OCI-LY1 (cell line): ENCODE measurements at regions not wholly inside any gene's neighbourhood (a gene's known extent, or its start where the extent isn't known, plus 50 kb on each side); places are given as distances from the start of the nearest gene placed in this dataset.

Source experiments
- H2AFZ ChIP-seq: fragments of 200-600 bp; sonication (generic), shearing (Covaris generic); 2 replicates; pipeline ENCODE4 v1.6.0; 2014; ENCODE audit warnings: antibody characterized with exemption, mild to moderate bottlenecking, low read length
- H3F3A ChIP-seq: fragments of 200-600 bp; sonication (generic), shearing (Covaris generic); 2 replicates; pipeline ENCODE4 v1.6.0; 2014; ENCODE audit warnings: mild to moderate bottlenecking, antibody characterized with exemption, low read length, moderate library complexity; ENCODE audit not compliant: insufficient read depth
- H3K27ac ChIP-seq: fragments of 200-600 bp; sonication (generic); 2 replicates; pipeline ENCODE4 v1.5.1; 2014; ENCODE audit warnings: low read length, mixed run types, mild to moderate bottlenecking, low read depth; ENCODE audit not compliant: poor library complexity, severe bottlenecking
- H3K27me3 ChIP-seq: fragments of 200-600 bp; sonication (generic); 2 replicates; pipeline ENCODE4 v1.6.0; 2014; ENCODE audit warnings: antibody characterized with exemption, mild to moderate bottlenecking, low read length, moderate library complexity; ENCODE audit not compliant: insufficient read depth
- H3K36me3 ChIP-seq: fragments of 200-600 bp; sonication (generic); 2 replicates; pipeline ENCODE4 v1.6.1; 2014; ENCODE audit warnings: mild to moderate bottlenecking, antibody characterized with exemption, low read length, moderate library complexity, mixed read lengths; ENCODE audit not compliant: insufficient read depth
- H3K4me1 ChIP-seq: fragments of 200-600 bp; sonication (generic); 2 replicates; pipeline ENCODE4 v1.5.1; 2014; ENCODE audit warnings: mild to moderate bottlenecking, low read length, moderate library complexity; ENCODE audit not compliant: insufficient read depth, severe bottlenecking
- H3K4me2 ChIP-seq: fragments of 200-600 bp; sonication (generic), shearing (Covaris generic); 2 replicates; pipeline ENCODE4 v1.6.1; 2014; ENCODE audit warnings: low read length
- H3K4me3 ChIP-seq: fragments of 200-600 bp; sonication (generic); 2 replicates; pipeline ENCODE4 v1.5.1; 2014; ENCODE audit warnings: low read length, low read depth, mild to moderate bottlenecking, mixed read lengths; ENCODE audit not compliant: poor library complexity, severe bottlenecking
- H3K79me2 ChIP-seq: fragments of 200-600 bp; shearing (Covaris generic); 2 replicates; pipeline ENCODE4 v1.6.1; 2016; ENCODE audit warnings: mixed run types, low read length, mixed read lengths; ENCODE audit not compliant: insufficient read depth
- H3K9ac ChIP-seq: fragments of 200-600 bp; sonication (generic), shearing (Covaris generic); 2 replicates; pipeline ENCODE4 v1.6.1; 2014; ENCODE audit warnings: mild to moderate bottlenecking, low read length, mixed read lengths
- H3K9me2 ChIP-seq: fragments of 200-600 bp; sonication (generic), shearing (Covaris generic); 2 replicates; pipeline ENCODE4 v1.6.1; 2014; ENCODE audit warnings: low read depth, mild to moderate bottlenecking, low read length, mixed read lengths
- H3K9me3 ChIP-seq: fragments of 200-600 bp; shearing (Covaris generic); 2 replicates; pipeline ENCODE4 v1.6.1; 2014; ENCODE audit warnings: low read length, mixed read lengths
- H4K20me1 ChIP-seq: fragments of 200-600 bp; sonication (generic), shearing (Covaris generic); 2 replicates; pipeline ENCODE4 v1.6.0; 2016; ENCODE audit warnings: mild to moderate bottlenecking, low read length; ENCODE audit not compliant: insufficient read depth
- EZH2 ChIP-seq: fragments of 200-600 bp; sonication (generic), shearing (Covaris generic); IDR thresholded peaks from 2 replicates; pipeline ENCODE4 v1.8.0; 2017; ENCODE audit warnings: borderline replicate concordance, mixed run types, mild to moderate bottlenecking, antibody characterized with exemption, low read length, moderate library complexity, mixed read lengths
- TF ChIP-seq, protein P1 (sequence below): fragments of 200-600 bp; sonication (generic), shearing (Covaris generic); IDR thresholded peaks from 2 replicates; pipeline ENCODE4 v1.5.1; 2017; ENCODE audit warnings: mild to moderate bottlenecking, antibody characterized with exemption, low read length, moderate library complexity, mixed read lengths

DNA sequence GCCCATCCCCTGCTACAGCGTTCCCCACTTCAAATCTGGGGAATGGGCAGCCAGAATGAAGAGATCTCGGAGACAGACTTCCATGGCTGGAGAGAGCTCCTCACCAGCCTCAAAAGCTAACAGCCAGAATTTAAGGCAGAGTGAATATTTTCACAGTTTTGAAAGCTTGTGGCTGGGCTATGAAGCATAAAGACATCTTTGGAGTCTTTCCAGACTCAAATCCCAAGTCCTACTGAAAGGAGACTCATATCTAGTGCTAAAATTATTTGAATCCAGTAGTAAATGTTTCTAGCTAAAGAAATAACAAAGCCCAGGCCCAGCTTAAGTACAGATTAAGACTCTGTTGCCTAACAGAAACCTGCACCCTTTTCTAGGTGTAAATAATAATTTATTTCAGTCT is 628.4 kb upstream of the ALCAM start:
- Histone ChIP-seq H3K4me2 (no peak overlapping the region), H3K79me2 (no peaks in the 10 kb centered on the region), H2AFZ (no peak overlapping the region), H3K9ac (no peak overlapping the region), H3K9me3 (no peaks in the 10 kb centered on the region), H4K20me1 (no peaks in the 10 kb centered on the region), H3K36me3 (no peaks in the 10 kb centered on the region), H3K9me2 (no peaks in the 10 kb centered on the region), H3K4me3 (no peak overlapping the region), H3F3A (no peaks in the 10 kb centered on the region), H3K27me3 (no peaks in the 10 kb centered on the region), H3K27ac (no peak overlapping the region), H3K4me1 (no peaks in the 10 kb centered on the region)
- TF ChIP-seq, protein P1, sequence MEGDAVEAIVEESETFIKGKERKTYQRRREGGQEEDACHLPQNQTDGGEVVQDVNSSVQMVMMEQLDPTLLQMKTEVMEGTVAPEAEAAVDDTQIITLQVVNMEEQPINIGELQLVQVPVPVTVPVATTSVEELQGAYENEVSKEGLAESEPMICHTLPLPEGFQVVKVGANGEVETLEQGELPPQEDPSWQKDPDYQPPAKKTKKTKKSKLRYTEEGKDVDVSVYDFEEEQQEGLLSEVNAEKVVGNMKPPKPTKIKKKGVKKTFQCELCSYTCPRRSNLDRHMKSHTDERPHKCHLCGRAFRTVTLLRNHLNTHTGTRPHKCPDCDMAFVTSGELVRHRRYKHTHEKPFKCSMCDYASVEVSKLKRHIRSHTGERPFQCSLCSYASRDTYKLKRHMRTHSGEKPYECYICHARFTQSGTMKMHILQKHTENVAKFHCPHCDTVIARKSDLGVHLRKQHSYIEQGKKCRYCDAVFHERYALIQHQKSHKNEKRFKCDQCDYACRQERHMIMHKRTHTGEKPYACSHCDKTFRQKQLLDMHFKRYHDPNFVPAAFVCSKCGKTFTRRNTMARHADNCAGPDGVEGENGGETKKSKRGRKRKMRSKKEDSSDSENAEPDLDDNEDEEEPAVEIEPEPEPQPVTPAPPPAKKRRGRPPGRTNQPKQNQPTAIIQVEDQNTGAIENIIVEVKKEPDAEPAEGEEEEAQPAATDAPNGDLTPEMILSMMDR, result no peak

DNA sequence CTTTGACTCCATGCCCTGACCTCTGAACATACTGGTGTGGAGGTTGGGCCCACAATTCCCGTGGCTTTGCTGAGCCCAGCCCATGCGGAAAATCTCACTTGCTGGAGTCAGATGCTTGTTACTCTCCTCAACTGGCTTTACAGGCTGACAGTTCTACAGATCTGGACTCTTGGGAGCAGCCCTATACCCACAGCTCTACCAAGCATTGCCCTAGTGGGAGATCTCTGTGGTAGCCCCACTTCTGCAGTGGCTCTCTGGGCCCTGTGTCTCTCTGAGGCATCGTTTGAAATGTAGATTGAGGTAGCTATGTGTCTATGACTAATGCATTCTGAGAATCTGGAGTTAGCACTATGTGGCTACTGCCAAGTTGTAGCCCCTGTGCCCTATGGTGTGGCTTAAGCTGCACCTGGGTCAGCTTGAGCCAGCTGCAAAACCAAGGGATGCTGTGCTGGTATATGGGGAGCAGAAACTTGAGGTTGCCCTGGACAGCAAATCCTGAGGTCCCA is 625.8 kb upstream of the ALCAM start:
- no peak overlapping the region for H3K27ac ChIP-seq
- H3K4me2 ChIP-seq, result no peak overlapping the region
- no peaks in the 10 kb centered on the region for H3F3A ChIP-seq
- H3K36me3 ChIP-seq, result no peaks in the 10 kb centered on the region
- H3K27me3 ChIP-seq, result no peaks in the 10 kb centered on the region
- H3K9me2 ChIP-seq, result no peaks in the 10 kb centered on the region
- no peaks in the 10 kb centered on the region for H3K4me1 ChIP-seq
- H3K9me3 ChIP-seq, result no peaks in the 10 kb centered on the region
- no peak overlapping the region for H2AFZ ChIP-seq
- no peaks in the 10 kb centered on the region for H3K79me2 ChIP-seq
- no peak overlapping the region for H3K9ac ChIP-seq
- H4K20me1 ChIP-seq, result no peaks in the 10 kb centered on the region
- no peak for TF ChIP-seq EZH2
- TF ChIP-seq, protein P1, result no peak
- H3K4me3 ChIP-seq, result no peak overlapping the region

DNA sequence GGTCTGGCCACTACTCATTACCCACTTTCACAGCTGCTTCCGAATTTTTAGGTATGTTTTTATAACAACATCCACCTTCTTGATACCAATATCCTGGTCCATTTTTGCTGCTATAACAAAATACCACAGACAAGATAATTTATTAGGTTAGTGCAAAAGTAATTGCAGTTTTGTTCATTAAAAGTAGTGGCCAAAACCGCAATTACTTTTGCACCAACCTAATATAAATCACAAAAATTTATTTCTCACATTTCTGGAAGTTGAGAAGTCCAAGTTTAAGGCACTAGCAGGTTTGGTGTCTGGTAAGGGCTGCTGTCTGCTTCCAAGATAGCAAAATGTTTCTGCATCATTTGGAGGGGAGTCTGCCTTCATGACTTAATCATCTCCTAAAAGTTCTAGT is 624.7 kb upstream of the ALCAM start:
- Histone ChIP-seq H3F3A (no peaks in the 10 kb centered on the region), H3K27me3 (no peaks in the 10 kb centered on the region), H3K9me3 (no peaks in the 10 kb centered on the region), H3K9me2 (no peaks in the 10 kb centered on the region), H3K4me2 (no peak overlapping the region), H3K36me3 (no peaks in the 10 kb centered on the region), H3K79me2 (no peaks in the 10 kb centered on the region), H3K27ac (no peak overlapping the region), H3K4me1 (no peaks in the 10 kb centered on the region), H3K9ac (no peak overlapping the region), H2AFZ (no peak overlapping the region), H3K4me3 (no peak overlapping the region), H4K20me1 (no peaks in the 10 kb centered on the region)
- no peak for TF ChIP-seq EZH2
- TF ChIP-seq, protein P1, result no peak
